ENCODE measurements at regions not wholly inside any gene's neighbourhood (a gene's known extent, or its start where the extent isn't known, plus 50 kb on each side); places are given as distances from the start of the nearest gene placed in this dataset.

DNA sequence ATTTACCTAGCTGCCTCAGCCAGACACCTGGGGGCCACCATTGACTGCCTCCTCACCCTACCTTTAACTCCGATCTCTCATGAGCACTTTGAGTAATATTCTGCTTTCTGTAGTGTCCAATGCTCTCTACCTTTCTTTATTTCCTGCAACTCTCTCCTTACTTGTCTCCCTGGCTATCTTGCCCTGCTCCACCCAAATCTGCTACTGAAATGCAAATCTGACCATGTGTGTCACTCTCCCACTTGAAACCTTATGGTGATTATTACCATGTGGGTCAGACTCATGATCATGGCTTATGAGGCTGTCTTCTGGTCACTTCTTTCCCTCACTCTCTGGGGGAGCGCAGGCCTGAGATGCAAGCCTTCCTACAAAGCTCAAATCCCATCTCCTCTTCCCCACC is 83.3 kb downstream of the INSIG2 start:
- Mint-ChIP-seq H3K27ac (ENCODE audit: unreplicated experiment) (no peak overlapping the region), H3K27me3 (ENCODE audit: unreplicated experiment) (peaks cover 2% of the 10 kb centered on the region), H3K9me3 (ENCODE audit: unreplicated experiment) (no peaks in the 10 kb centered on the region), H3K36me3 (ENCODE audit: unreplicated experiment) (no peaks in the 10 kb centered on the region), H3K4me1 (ENCODE audit: low read depth, unreplicated experiment) (no peaks in the 10 kb centered on the region), H3K4me3 (ENCODE audit: unreplicated experiment) (no peak overlapping the region)
- TF ChIP-seq, protein P1, sequence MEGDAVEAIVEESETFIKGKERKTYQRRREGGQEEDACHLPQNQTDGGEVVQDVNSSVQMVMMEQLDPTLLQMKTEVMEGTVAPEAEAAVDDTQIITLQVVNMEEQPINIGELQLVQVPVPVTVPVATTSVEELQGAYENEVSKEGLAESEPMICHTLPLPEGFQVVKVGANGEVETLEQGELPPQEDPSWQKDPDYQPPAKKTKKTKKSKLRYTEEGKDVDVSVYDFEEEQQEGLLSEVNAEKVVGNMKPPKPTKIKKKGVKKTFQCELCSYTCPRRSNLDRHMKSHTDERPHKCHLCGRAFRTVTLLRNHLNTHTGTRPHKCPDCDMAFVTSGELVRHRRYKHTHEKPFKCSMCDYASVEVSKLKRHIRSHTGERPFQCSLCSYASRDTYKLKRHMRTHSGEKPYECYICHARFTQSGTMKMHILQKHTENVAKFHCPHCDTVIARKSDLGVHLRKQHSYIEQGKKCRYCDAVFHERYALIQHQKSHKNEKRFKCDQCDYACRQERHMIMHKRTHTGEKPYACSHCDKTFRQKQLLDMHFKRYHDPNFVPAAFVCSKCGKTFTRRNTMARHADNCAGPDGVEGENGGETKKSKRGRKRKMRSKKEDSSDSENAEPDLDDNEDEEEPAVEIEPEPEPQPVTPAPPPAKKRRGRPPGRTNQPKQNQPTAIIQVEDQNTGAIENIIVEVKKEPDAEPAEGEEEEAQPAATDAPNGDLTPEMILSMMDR (IDR thresholded peaks at IDR 0.05; ENCODE audit: partially characterized antibody, unreplicated experiment): no peak
- no peak for DNase-seq

GRCh38 chr2:118169359-118170005 is 81.2 kb downstream of the INSIG2 start:
- TF ChIP-seq, protein P1 (IDR thresholded peaks at IDR 0.05; ENCODE audit: partially characterized antibody, unreplicated experiment): no peak
- Mint-ChIP-seq H3K27me3 (ENCODE audit: unreplicated experiment) (no peaks in the 10 kb centered on the region), H3K9me3 (ENCODE audit: unreplicated experiment) (no peaks in the 10 kb centered on the region), H3K36me3 (ENCODE audit: unreplicated experiment) (peaks cover 10% of the 10 kb centered on the region), H3K27ac (ENCODE audit: unreplicated experiment) (no peak overlapping the region), H3K4me3 (ENCODE audit: unreplicated experiment) (no peak overlapping the region), H3K4me1 (ENCODE audit: low read depth, unreplicated experiment) (no peaks in the 10 kb centered on the region)
- DNase-seq: no peak

DNA sequence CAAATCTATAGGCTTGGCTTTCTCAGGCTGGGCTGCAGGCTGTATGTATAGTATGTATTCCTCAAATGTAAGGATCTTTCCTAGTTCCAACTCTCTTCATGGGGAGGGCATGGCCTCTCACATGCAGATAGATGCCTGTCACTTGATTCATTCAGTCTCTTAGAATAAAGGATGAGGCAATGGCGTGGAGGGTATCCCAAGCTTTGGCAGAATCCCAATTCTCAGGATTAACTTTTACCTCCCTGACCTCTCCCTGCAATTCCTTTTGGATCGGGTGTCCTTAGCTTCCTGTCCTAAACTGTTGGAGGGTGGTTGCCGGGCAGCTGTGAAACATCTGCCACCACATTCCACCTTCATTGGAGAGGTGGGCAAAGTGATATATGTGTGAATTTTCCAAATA is 80.3 kb downstream of the INSIG2 start:
- H3K4me1 Mint-ChIP-seq (ENCODE audit: low read depth, unreplicated experiment): no peaks in the 10 kb centered on the region

GRCh38 chr2:118167026-118167425 is 78.8 kb downstream of the INSIG2 start:
- TF ChIP-seq, protein P1 (IDR thresholded peaks at IDR 0.05; ENCODE audit: partially characterized antibody, unreplicated experiment): no peak
- DNase-seq: no peak
- H3K36me3 Mint-ChIP-seq (ENCODE audit: unreplicated experiment): peaks cover 21% of the 10 kb centered on the region
- no peak overlapping the region for H3K27ac Mint-ChIP-seq (ENCODE audit: unreplicated experiment)
- no peaks in the 10 kb centered on the region for H3K27me3 Mint-ChIP-seq (ENCODE audit: unreplicated experiment)
- peaks cover 1% of the 10 kb centered on the region for H3K9me3 Mint-ChIP-seq (ENCODE audit: unreplicated experiment)
- no peak overlapping the region for H3K4me3 Mint-ChIP-seq (ENCODE audit: unreplicated experiment)
- H3K4me1 Mint-ChIP-seq (ENCODE audit: low read depth, unreplicated experiment): no peaks in the 10 kb centered on the region

More for the DNA sequence above, 80.3 kb downstream of the INSIG2 start:
- H3K36me3 Mint-ChIP-seq (ENCODE audit: unreplicated experiment): peaks cover 16% of the 10 kb centered on the region
- no peak for DNase-seq
- H3K9me3 Mint-ChIP-seq (ENCODE audit: unreplicated experiment): no peaks in the 10 kb centered on the region
- H3K27me3 Mint-ChIP-seq (ENCODE audit: unreplicated experiment): no peaks in the 10 kb centered on the region
- H3K4me3 Mint-ChIP-seq (ENCODE audit: unreplicated experiment): no peak overlapping the region
- TF ChIP-seq, protein P1 (IDR thresholded peaks at IDR 0.05; ENCODE audit: partially characterized antibody, unreplicated experiment): no peak
- H3K27ac Mint-ChIP-seq (ENCODE audit: unreplicated experiment): no peak overlapping the region

GRCh38 chr2:118166242-118166641 is 78.0 kb downstream of the INSIG2 start:
- H3K9me3 Mint-ChIP-seq (ENCODE audit: unreplicated experiment): peaks cover 1% of the 10 kb centered on the region
- no peaks in the 10 kb centered on the region for H3K4me1 Mint-ChIP-seq (ENCODE audit: low read depth, unreplicated experiment)
- DNase-seq: no peak
- H3K36me3 Mint-ChIP-seq (ENCODE audit: unreplicated experiment): peaks cover 21% of the 10 kb centered on the region
- TF ChIP-seq, protein P1 (IDR thresholded peaks at IDR 0.05; ENCODE audit: partially characterized antibody, unreplicated experiment): no peak
- H3K4me3 Mint-ChIP-seq (ENCODE audit: unreplicated experiment): no peak overlapping the region
- no peak overlapping the region for H3K27ac Mint-ChIP-seq (ENCODE audit: unreplicated experiment)
- H3K27me3 Mint-ChIP-seq (ENCODE audit: unreplicated experiment): no peaks in the 10 kb centered on the region
